RCC 7860 (cell line): ENCODE measurements at regions not wholly inside any gene's neighbourhood (a gene's known extent, or its start where the extent isn't known, plus 50 kb on each side); places are given as distances from the start of the nearest gene placed in this dataset.
A peak's percentile ranks its signal among the peaks of the same experiment; 100 is the strongest.
"Not testable (repeated sequence)": the region's sequence is repeated elsewhere in the genome, so short reads cannot be mapped to it uniquely, and the experiment has no call there.

Experiments used
- DNase-seq: peaks from one replicate; pipeline ENCODE4 v3.0.0-alpha.2; 2015; ENCODE audit warnings: low spot score
- FAIRE-seq: peaks from 2 replicates; lab custom pipeline; 2012; peaks lifted over from hg19 to GRCh38; lab: Jason Lieb, UNC

DNA sequence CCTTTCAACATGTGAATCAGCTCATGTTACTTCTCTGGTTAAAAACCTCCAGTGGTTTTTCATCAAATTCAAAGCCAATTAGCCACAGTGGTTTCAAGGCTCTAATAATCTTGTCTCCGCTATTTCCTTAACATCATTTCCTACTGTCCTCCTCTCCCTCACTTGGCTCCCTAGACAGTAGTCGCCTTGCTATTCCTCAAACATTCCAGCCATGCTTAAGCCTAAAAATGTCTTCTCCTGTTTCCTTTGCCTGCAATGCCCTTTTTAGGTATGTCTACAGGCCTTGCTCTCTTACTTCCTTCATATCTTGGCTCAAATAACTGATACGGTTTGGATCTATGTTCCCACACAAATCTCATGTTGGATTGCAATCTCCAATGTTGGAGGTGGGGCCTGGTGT is 779.4 kb upstream of the LRRN3 start:
- DNase-seq = no peak
- no peak for FAIRE-seq

DNA sequence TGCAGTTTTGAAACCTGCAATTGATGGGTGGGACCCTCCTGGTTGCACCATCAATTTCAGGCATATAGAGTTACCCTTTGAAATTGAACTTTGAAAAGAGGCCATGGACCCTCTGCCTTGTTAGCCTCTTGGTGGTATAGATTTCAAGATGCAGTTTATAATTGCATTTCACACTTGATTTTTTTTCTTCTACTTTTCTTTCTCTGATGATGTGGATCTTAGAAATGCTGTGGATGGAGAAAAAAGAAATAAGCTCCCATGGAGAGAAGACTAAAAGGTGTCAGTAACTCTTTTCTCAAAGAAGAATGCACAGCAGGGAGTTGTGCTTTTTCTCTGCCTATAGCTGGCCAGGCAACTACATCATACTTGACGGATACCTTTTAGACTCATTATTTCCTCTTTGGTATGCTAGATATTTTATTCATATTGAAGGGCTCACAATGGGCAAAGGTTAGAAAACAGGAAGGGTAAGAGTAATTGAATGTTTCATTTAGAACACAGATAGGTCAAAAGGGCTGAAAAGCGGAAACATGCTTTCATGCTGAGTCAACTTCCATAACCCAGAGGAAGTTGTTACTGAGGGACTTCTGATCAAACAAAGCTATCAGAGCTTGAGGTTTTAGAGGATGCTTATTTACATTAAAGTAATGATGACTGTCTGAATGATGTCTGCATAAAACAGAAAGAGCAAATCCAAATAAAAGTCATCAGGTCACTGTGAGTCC is 773.2 kb upstream of the LRRN3 start:
- FAIRE-seq = no peak

DNA sequence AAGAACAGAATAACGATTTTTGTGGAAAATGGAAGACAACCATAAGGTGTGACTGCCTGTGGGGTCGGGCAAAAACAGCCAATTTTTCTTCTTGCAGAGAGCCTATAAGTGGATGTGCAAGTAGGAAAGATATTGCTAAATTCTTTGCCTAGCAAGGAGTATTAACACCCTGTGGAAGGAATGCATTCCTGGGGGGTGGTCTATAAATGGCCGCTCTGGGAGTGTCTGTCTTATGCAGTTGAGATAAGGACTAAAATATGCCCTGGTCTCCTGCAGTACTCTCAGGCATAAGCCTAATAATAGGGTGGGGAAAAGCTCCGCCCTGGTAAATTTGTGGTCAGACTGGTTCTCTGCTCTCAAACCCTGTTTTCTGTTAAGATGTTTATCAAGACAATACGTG is 770.6 kb upstream of the LRRN3 start:
- FAIRE-seq, DNase-seq: not testable (repeated sequence)

More for the DNA sequence above, 773.2 kb upstream of the LRRN3 start:
- peak; percentile 55 for DNase-seq

DNA sequence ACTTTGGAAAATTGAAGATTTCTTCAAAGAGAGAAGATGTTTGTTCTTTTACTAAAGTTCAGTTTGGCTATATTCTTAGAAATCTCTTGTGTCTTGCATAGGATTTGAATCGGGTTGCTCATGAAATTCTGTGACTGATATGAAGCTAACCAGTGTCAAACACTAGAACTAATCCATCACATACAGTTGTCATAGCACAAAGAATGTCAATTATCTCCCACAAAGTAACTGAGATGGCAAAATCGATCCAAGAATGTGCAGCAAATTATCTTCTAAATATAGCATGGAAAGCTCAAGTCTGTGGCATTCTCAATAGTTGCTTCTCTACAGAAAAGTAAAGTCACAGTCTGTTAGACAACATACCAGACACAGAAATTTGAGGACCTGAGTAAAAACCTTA is 768.1 kb upstream of the LRRN3 start:
- DNase-seq = no peak
- no peak for FAIRE-seq

GRCh38 chr7:110326966-110327365 is 764.0 kb upstream of the LRRN3 start:
- DNase-seq = no peak
- no peak for FAIRE-seq

GRCh38 chr7:110336423-110336822 is 754.5 kb upstream of the LRRN3 start:
- FAIRE-seq = no peak
- no peak for DNase-seq

- no peak for FAIRE-seq
- DNase-seq = no peak
Observed at GRCh38 chr7:110337646-110338045, 753.3 kb upstream of the LRRN3 start.

GRCh38 chr7:110347081-110347480 is 743.8 kb upstream of the LRRN3 start:
- DNase-seq = no peak

GRCh38 chr7:110356438-110356837 is 734.5 kb upstream of the LRRN3 start:
- FAIRE-seq = no peak
- DNase-seq = no peak

More at GRCh38 chr7:110347081-110347480, 743.8 kb upstream of the LRRN3 start:
- FAIRE-seq = no peak

DNA sequence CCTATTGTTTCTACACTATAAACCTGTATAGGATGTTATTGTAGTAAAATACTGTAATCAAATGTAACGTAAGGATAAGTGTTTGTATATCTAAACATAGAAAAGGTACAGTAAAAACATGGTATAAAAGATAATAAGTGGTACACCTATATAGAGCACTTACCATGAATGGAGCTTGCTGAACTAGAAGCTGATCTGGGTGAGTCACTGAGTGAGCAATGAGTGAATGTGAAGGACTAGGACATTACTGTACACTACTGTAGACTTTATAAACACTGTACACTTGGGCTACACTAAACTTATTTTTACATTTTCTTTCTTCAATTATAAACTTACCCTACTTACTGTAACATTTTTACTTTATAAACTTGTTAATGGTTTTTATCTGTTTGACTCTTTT is 732.9 kb upstream of the LRRN3 start:
- FAIRE-seq = peak; percentile 79
- DNase-seq = peak; percentile 26

- DNase-seq (no peak), FAIRE-seq (no peak)
Observed at GRCh38 chr7:110371709-110372108, 719.2 kb upstream of the LRRN3 start.

- DNase-seq (no peak), FAIRE-seq (no peak)
Observed at GRCh38 chr7:110372685-110373084, 718.2 kb upstream of the LRRN3 start.

- FAIRE-seq (peak; percentile 93), DNase-seq (peak; percentile 81)
Observed at GRCh38 chr7:110373416-110373815, 717.5 kb upstream of the LRRN3 start.

GRCh38 chr7:110373859-110374258 is 717.1 kb upstream of the LRRN3 start:
- DNase-seq = no peak
- FAIRE-seq = no peak

DNA sequence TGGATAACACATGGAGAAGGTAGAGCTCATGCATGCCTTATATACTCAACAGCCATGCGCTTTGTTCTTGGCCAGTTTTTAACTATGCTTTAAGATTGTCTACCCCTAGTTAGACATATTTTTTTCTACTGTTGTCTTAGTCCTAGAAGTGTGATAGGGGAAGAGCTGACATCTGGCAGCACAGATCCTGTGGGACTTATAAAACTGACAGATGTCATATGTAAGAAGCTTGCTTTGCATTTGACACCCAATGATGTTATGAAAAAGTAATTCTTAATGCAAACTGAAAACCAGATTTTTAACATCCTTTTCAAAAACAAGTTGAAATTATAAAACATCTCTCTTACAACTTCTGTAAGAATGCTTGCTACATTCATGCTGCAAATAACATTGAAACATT is 715.9 kb upstream of the LRRN3 start:
- no peak for FAIRE-seq
- DNase-seq = no peak

DNA sequence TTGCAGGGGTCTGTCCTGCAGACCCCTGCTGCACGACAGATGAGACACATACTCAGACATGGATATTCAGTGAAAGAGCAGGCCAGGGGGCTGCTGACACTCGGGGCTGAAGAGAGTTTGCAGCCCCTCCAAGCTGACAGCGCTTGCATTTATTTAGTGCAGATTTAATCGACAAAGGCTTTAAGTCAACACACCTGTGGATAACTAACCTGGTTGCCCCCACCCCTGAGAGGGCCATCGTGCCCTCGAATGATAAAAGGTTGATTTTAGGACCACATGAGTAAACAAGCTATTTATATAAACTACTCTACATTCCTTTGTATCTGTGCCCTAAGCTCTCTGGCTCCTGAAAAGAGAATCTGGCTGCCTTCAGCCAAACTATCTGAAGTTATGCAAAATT is 708.2 kb upstream of the LRRN3 start:
- DNase-seq (no peak), FAIRE-seq (no peak)

DNA sequence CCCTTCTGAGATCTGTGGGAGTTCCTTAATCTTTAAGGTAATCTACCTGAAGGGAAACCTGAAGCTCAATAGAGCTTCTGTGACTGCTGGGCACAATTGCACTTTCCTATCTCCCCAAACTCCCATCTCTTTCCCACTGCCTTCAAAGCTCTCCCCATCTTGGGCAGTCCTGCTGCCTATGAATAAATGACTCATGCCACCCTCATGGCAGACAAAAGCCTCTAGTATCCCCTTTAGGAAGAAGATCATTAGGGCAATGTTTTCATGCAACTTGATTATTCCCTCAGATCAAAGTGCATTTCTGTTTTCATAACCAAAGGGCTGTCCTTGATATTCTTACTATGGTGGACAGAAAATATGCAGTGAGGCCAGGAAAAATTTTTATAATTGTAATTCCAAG is 704.9 kb upstream of the LRRN3 start:
- FAIRE-seq (no peak), DNase-seq (no peak)

DNA sequence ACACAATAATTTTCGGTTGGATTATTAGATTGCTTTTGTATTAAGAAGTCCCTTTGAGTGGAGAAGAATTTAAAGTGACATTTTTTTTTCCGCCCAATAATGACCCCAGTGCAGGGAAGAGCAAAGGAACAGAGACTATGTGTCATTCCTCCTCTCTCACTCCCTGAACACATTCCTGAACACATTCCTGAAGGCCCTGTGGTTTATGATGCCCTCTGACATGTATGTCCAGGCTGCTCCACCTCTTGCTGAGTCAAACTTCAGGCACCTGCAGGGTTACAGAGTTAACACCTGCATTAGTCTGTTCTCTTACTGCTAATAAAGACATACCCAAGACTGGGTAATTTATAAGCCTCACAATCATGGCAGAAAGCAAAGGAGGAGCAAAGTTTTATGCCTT is 704.0 kb upstream of the LRRN3 start:
- peak; percentile 94 for DNase-seq
- peak; percentile 97 for FAIRE-seq

DNA sequence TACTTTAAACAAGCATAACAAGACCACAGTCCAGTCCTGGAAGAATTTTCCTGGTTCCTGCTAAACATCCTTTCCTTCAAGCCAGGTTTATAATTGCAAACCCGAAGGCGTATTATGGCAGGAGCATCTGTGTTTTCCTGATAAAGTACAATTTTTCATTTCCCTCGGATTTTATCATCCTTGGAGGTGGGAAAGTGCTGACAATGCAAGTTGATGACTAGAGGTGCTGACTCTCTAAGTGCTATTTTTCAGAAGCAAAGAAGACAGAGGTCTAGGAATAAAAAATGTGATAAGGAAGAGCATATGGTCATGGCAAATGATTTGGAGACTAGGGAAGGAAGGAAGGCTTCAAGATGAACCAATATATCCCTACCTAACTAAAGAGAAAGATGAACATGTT is 703.2 kb upstream of the LRRN3 start:
- no peak for FAIRE-seq
- no peak for DNase-seq

DNA sequence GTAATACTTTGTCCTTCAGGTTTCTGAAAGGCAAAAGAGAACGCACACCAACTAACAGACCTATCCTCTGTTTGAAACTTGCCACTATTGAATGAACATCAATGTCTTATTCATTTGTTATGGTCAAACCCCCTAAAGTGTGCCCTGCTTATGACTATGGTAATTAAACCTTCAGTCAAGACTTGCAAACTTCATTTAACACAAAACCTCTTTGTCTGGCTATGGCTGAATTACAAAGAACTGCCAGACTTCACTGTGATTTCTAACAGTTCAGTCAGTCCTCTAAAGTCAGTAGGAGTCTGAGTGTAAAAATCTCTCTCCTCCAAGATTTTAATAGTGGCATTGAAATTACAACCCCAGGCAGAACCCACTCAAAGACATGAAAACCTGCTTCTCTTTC is 702.5 kb upstream of the LRRN3 start:
- FAIRE-seq (no peak), DNase-seq (no peak)

GRCh38 chr7:110396021-110396420 is 694.9 kb upstream of the LRRN3 start:
- FAIRE-seq = no peak
- no peak for DNase-seq

DNA sequence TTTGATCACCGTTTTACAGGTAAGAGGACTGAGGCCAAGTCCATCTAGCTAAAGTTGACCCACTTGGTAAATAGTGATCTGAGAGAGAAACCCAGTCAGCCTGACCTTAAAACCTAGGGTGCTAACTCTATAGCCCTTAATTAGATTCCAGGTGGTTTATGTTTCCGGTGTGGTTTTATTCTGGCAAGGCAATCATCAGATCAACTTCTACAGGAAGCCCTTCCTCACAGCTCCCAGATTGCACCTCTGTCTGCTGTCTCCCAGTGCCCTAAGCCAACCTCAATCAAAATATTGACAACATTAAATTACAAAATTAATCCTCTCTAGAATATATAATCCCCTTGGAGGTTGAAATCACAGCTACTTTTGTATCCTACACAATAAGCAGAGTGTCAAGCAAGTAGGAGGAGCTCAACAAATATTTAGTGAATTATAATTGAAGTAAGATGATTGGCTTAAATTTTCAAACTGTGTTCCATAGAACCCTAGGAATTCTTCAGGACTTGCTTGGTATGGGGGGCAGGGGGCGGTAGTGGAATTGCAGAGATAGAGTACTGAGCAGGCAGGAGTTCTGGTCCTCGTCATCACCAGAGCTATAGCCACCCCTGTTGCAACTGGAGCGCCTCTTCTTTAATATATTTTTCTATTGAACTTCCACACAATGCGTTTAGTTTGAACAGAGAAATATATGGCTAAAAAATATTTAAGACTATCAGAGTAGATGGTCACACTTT is 692.8 kb upstream of the LRRN3 start:
- DNase-seq (no peak), FAIRE-seq (no peak)
